GM12878 (cell line): ENCODE measurements at regions not wholly inside any gene's neighbourhood (a gene's known extent, or its start where the extent isn't known, plus 50 kb on each side); places are given as distances from the start of the nearest gene placed in this dataset.
"Not testable (repeated sequence)": the region's sequence is repeated elsewhere in the genome, so short reads cannot be mapped to it uniquely, and the experiment has no call there.

Source experiments
- ATAC-seq: fragments of 200-7000 bp; cut with Tn5 transposase; 3 replicates; pipeline ENCODE4 v1.9.1; 2020; ENCODE audit warnings: mild to moderate bottlenecking, moderate library complexity
- BruUV-seq: library from RNA; stranded (reverse); fragments of 400-500 nt; replicated peaks from 2 replicates; lab custom pipeline; 2021; lab: Mats Ljungman, UMichigan
- CTCF ChIA-PET: fragments of 300-600 bp; sonication (Branson Sonifier 250); formaldehyde crosslinking; extraction: SDS; loops from one replicate; lab custom pipeline; 2021; ENCODE audit warnings: inconsistent platforms; lab: Yijun Ruan, JAX
- POLR2A ChIA-PET: fragments of 350-600 bp; formaldehyde crosslinking; extraction: SDS; loops from one replicate; lab custom pipeline; 2021; ENCODE audit warnings: inconsistent platforms; lab: Charles Lee
- RAD21 ChIA-PET: fragments of 300-600 bp; sonication (Branson Sonifier 250); formaldehyde crosslinking; loops from one replicate; lab custom pipeline; 2023; ENCODE audit warnings: antibody characterized with exemption; ENCODE audit not compliant: unreplicated experiment; lab: Charles Lee
- SMC1A ChIA-PET: fragments of 300-600 bp; sonication (Branson Sonifier 250); formaldehyde crosslinking; loops from one replicate; lab custom pipeline; 2023; ENCODE audit not compliant: unreplicated experiment, uncharacterized antibody; lab: Charles Lee
- DNase-seq: peaks from one replicate; pipeline ENCODE4 v3.0.0-alpha.2; 2011; ENCODE audit warnings: low read depth, low spot score
- FAIRE-seq: peaks from 3 replicates; lab custom pipeline; 2011; peaks lifted over from hg19 to GRCh38; lab: Jason Lieb, UNC
- H2AFZ ChIP-seq: 2 replicates; pipeline ENCODE4 v1.6.0; 2011; ENCODE audit warnings: low read depth, low read length, control low read depth; ENCODE audit not compliant: control insufficient read depth
- H3K27ac ChIP-seq: 2 replicates; pipeline ENCODE4 v1.5.1; 2011; ENCODE audit warnings: control low read depth; ENCODE audit not compliant: control insufficient read depth, insufficient read depth
- H3K27me3 ChIP-seq, 2 experiments: replicated peaks in 1 of 2; 2 replicates each; pipeline versions ENCODE4 v1.6.0 to v1.6.1; 2011; ENCODE audit warnings: low read length in 1 of 2; ENCODE audit not compliant: control insufficient read depth in 2 of 2, insufficient read depth in 2 of 2
- H3K36me3 ChIP-seq, 2 experiments: 2 replicates each; pipeline ENCODE4 v1.5.1; 2011; ENCODE audit warnings: low read length in 1 of 2; ENCODE audit not compliant: control insufficient read depth in 2 of 2, insufficient read depth in 2 of 2
- H3K4me1 ChIP-seq: 2 replicates; pipeline ENCODE4 v1.6.1; 2011; ENCODE audit warnings: mild to moderate bottlenecking, low read length, moderate library complexity, mixed read lengths; ENCODE audit not compliant: control insufficient read depth, insufficient read depth
- H3K4me2 ChIP-seq: 2 replicates; pipeline ENCODE4 v1.6.0; 2011; ENCODE audit warnings: control low read depth; ENCODE audit not compliant: control insufficient read depth, insufficient read depth
- H3K4me3 ChIP-seq: fragments of 200-600 bp; sonication (generic); 2 replicates; pipeline ENCODE4 v1.5.1; 2016
- H3K79me2 ChIP-seq: 2 replicates; pipeline ENCODE4 v1.6.0; 2011; ENCODE audit warnings: low read length; ENCODE audit not compliant: control insufficient read depth, insufficient read depth
- H3K9ac ChIP-seq: 2 replicates; pipeline ENCODE4 v1.8.0; 2011; ENCODE audit warnings: low read length, control low read depth, mixed read lengths; ENCODE audit not compliant: control insufficient read depth, insufficient read depth
- H3K9me3 ChIP-seq: replicated peaks from 3 replicates; pipeline ENCODE4 v1.5.1; 2011; ENCODE audit warnings: mild to moderate bottlenecking, low read length; ENCODE audit not compliant: control insufficient read depth, insufficient read depth
- H4K20me1 ChIP-seq: 2 replicates; pipeline ENCODE4 v1.6.0; 2011; ENCODE audit not compliant: control insufficient read depth, insufficient read depth
- WGBS: methylation state at CpG from one replicate; pipeline ENCODE4 v1.1.6; 2016; ENCODE audit warnings: low lambda C conversion rate; ENCODE audit not compliant: insufficient replicate concordance, insufficient coverage; ENCODE audit errors: missing lambda C conversion rate; 5-methylcytosine and 5-hydroxymethylcytosine counted together
- in situ Hi-C: fragments of 300-500 bp; cut with MboI; formaldehyde crosslinking; loops from 9 replicates; pipeline ENCODE4 v1.14.3; 2018; ENCODE audit warnings: mixed read lengths
- intact Hi-C: fragments of 100-400 bp; cut with micrococcal nuclease; formaldehyde crosslinking; loops from one replicate; pipeline ENCODE4 v1.14.2; 2022; ENCODE audit not compliant: unreplicated experiment

DNA sequence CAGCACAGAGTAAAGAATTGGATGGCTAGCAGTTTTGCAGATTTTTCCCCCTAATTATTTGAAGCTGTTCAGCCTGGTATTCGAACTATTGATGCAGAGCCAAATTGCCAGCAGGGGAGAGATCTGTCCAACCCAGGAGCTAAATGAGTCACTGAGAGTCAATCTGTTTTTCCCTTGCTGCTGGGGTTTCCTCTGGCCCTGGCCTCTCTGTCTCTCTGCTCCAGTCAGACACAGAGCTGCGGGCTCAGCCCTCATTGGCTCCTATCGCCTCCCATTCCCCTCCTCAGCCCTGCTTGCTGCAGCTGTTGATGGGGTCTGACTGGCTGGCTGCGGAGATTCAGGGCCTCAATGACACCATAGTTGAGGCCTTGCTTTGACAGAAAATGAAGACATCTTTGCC is 284.9 kb upstream of the NOTCH2NLA start:
- DNase-seq, FAIRE-seq, in situ Hi-C loops, H3K4me2 ChIP-seq, BruUV-seq, H3K4me3 ChIP-seq, H3K9me3 ChIP-seq, H3K9ac ChIP-seq, H4K20me1 ChIP-seq, H3K27me3 ChIP-seq, intact Hi-C loops, H2AFZ ChIP-seq, RAD21 ChIA-PET, SMC1A ChIA-PET, H3K4me1 ChIP-seq, CTCF ChIA-PET, POLR2A ChIA-PET, H3K27ac ChIP-seq, H3K79me2 ChIP-seq, H3K36me3 ChIP-seq: not testable (repeated sequence)
- no CpG with 5 or more reads among the region's 4 CpGs for WGBS
- ATAC-seq: peak; percentile 50

DNA sequence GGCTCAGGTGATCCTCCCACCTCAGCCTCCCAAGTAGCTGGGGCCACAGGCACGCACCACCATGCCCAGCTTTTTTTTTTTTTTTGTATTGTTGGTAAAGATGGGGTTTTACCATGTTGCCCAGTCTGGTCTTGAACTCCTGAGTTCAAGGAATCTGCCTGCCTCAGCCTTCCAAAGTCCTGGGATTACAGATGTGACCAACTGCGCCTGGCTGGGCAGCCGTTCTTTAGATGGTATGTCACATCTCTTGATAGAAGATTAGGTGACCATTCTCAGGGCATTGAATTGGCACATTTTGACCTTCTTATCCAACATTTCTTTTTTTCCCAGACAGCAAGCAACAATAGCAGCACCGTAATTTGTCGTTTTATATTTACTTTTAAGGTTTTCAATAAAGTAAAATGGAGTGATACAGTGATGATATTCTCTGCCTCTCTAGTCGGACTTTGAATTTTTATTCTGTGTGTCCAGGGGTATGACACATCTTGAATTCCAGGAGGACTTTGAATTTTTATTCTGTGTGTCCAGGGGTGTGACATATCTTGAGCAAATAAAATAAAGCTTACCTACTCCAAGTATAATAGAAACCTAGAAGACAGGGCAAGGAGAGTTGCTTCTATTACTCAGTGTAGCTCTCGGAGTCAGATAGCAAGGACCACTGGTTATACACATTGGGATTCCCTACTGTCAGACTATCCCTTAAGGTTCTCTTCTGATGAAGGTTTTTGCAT is 282.4 kb upstream of the NOTCH2NLA start:
- intact Hi-C loops, in situ Hi-C loops, H3K4me3 ChIP-seq, H4K20me1 ChIP-seq, H3K79me2 ChIP-seq, H2AFZ ChIP-seq, CTCF ChIA-PET, H3K27me3 ChIP-seq, POLR2A ChIA-PET, H3K4me1 ChIP-seq, H3K27ac ChIP-seq, DNase-seq, H3K36me3 ChIP-seq, H3K9me3 ChIP-seq, FAIRE-seq, BruUV-seq, ATAC-seq, H3K9ac ChIP-seq, SMC1A ChIA-PET, RAD21 ChIA-PET, H3K4me2 ChIP-seq: not testable (repeated sequence)
- 92% methylated on average over 2 of the region's 7 CpGs for WGBS

DNA sequence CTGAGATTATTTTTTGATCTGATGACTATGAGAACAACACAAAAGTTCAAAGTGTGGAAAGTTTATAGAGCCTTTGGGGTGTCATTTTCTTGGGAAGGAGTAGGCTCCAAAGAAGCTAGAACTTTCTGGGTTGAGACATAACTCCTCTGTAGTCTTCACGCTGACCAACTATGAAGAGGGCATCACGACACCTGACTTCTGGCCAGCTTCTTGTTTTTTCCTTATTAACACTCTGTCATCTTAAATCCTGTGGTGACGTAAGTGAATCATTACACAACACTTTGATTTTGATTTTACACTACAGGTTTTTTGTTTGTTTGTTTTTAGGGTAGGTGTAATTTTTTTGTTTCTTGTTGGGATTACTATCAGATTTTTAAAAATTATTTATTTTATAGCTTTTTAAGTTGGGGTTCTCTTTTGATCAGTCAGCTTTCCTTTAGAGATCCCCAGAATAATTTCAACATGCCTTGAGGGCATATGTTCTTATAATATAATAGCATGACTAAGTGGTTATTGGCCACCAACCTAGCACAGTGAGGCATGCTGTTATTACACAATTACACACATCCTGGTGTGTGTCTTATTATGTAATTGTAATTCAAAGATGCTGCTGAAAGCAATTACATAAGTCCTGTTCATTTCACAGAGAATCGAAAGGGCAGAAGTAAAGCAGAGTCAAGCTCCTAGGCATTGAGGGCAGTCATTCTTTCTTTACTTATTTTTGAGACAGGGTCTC is 281.6 kb upstream of the NOTCH2NLA start:
- H3K36me3 ChIP-seq, H4K20me1 ChIP-seq, SMC1A ChIA-PET, H2AFZ ChIP-seq, in situ Hi-C loops, FAIRE-seq, ATAC-seq, POLR2A ChIA-PET, H3K9ac ChIP-seq, H3K4me1 ChIP-seq, BruUV-seq, DNase-seq, H3K4me2 ChIP-seq, H3K9me3 ChIP-seq, H3K27me3 ChIP-seq, CTCF ChIA-PET, H3K79me2 ChIP-seq, intact Hi-C loops, H3K4me3 ChIP-seq, H3K27ac ChIP-seq, RAD21 ChIA-PET: not testable (repeated sequence)
- WGBS: no CpG with 5 or more reads among the region's 4 CpGs

DNA sequence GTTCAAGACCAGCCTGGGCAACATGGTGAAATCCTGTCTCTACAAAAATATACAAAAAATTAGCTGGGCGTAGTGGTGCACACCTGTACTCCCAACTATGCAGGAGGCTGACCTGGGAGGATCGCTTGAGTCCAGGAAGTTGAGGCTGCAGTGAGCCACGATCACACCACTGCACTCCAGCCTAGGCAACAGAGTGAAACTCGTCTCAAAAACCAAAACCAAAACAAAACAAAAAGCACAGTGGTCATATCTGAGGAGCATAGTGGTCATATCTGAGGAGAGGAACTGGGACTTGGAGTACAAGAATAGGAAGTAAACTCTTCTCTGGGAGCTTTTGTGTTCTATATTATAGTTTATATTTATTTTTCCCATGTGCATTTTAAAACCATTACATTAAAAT is 275.3 kb upstream of the NOTCH2NLA start:
- CTCF ChIA-PET, H3K27ac ChIP-seq, H4K20me1 ChIP-seq, H3K27me3 ChIP-seq, H3K36me3 ChIP-seq, H3K9ac ChIP-seq, H3K79me2 ChIP-seq, intact Hi-C loops, H2AFZ ChIP-seq, RAD21 ChIA-PET, in situ Hi-C loops, DNase-seq, H3K4me3 ChIP-seq, SMC1A ChIA-PET, H3K4me2 ChIP-seq, POLR2A ChIA-PET, ATAC-seq, H3K9me3 ChIP-seq, H3K4me1 ChIP-seq, BruUV-seq, FAIRE-seq: not testable (repeated sequence)
- WGBS: no CpG with 5 or more reads among the region's 4 CpGs
